HEK293T (cell line): ENCODE measurements at regions not wholly inside any gene's neighbourhood (a gene's known extent, or its start where the extent isn't known, plus 50 kb on each side); places are given as distances from the start of the nearest gene placed in this dataset.

Experiments
- BHLHE40 ChIP-seq: fragments of 450-650 bp; IDR thresholded peaks from 2 replicates; pipeline ENCODE4 v1.6.1; 2016; ENCODE audit warnings: mild to moderate bottlenecking, moderate library complexity, borderline replicate concordance
- ELF4 ChIP-seq: fragments of 450-650 bp; IDR thresholded peaks from 2 replicates; pipeline ENCODE4 v1.6.1; 2017; ENCODE audit warnings: antibody characterized with exemption
- FOXK2 ChIP-seq: fragments of 450-650 bp; IDR thresholded peaks from 2 replicates; pipeline ENCODE4 v1.6.1; 2016; ENCODE audit warnings: mild to moderate bottlenecking
- FOXM1 ChIP-seq: fragments of 450-650 bp; IDR thresholded peaks from 2 replicates; pipeline ENCODE4 v1.6.1; 2017; ENCODE audit warnings: mild to moderate bottlenecking, borderline replicate concordance
- HDGF ChIP-seq: fragments of 450-650 bp; IDR thresholded peaks from 2 replicates; pipeline ENCODE4 v1.6.1; 2017; ENCODE audit warnings: antibody characterized with exemption, borderline replicate concordance
- LEF1 ChIP-seq: fragments of 450-650 bp; IDR thresholded peaks from 2 replicates; pipeline ENCODE4 v1.6.1; 2017; ENCODE audit warnings: mild to moderate bottlenecking, borderline replicate concordance
- NFRKB ChIP-seq: fragments of 450-650 bp; IDR thresholded peaks from 2 replicates; pipeline ENCODE4 v1.6.1; 2016; ENCODE audit warnings: mild to moderate bottlenecking, moderate library complexity
- PKNOX1 ChIP-seq: fragments of 450-650 bp; IDR thresholded peaks from 2 replicates; pipeline ENCODE4 v1.6.1; 2016
- SP1 ChIP-seq: fragments of 450-650 bp; IDR thresholded peaks from 2 replicates; pipeline ENCODE4 v1.6.1; 2017
- TARDBP ChIP-seq: fragments of 450-650 bp; IDR thresholded peaks from 2 replicates; pipeline ENCODE4 v1.6.1; 2016
- ZNF384 ChIP-seq: fragments of 450-650 bp; IDR thresholded peaks from 2 replicates; pipeline ENCODE4 v1.6.1; 2016

DNA sequence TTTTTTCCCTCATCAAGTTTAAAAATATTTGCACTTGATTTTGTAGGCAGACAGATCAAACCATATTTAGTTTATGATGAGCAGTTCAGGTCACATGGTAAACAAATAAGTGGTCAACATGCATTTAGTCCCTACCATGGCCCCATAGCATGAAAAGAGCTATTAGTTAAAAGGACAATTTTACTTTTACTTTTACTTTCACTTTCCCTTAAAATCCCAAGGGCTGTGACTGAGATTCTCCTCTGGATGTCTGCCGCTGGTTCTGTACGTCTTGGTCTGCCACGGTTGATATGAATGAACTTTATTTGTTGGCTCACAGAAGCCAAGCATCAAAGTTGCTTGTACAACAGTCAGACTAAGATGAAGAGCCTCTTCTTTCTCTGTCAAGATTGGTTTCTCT is 626.2 kb upstream of the CDH7 start:
- no peak for TF ChIP-seq ELF4
- TF ChIP-seq BHLHE40: no peak
- no peak for TF ChIP-seq SP1
- TF ChIP-seq HDGF: no peak
- no peak for TF ChIP-seq FOXM1
- TF ChIP-seq LEF1: no peak
- no peak for TF ChIP-seq TARDBP
- TF ChIP-seq FOXK2: no peak
- no peak for TF ChIP-seq NFRKB
- no peak for TF ChIP-seq ZNF384
- no peak for TF ChIP-seq PKNOX1
